HEK293 (cell line): ENCODE measurements at regions not wholly inside any gene's neighbourhood (a gene's known extent, or its start where the extent isn't known, plus 50 kb on each side); places are given as distances from the start of the nearest gene placed in this dataset.

Source experiments
- CTCF ChIA-PET: fragments of 350-600 bp; formaldehyde crosslinking; extraction: SDS; loops from one replicate; lab custom pipeline; 2021; ENCODE audit warnings: antibody characterized with exemption; lab: Yijun Ruan, JAX
- POLR2A ChIA-PET: fragments of 300-600 bp; formaldehyde crosslinking; extraction: SDS; loops from one replicate; lab custom pipeline; 2020; ENCODE audit warnings: antibody characterized with exemption, inconsistent platforms; lab: Yijun Ruan, JAX
- H3K27ac ChIP-seq: fragments of 200-500 bp; sonication (Bioruptor generic); 2 replicates; pipeline ENCODE4 v1.5.1; 2014; ENCODE audit warnings: low read depth, low read length, control low read depth, inconsistent platforms; ENCODE audit errors: extremely low read depth
- H3K36me3 ChIP-seq, 2 experiments: fragments of 200-500 bp in 1 of 2; sonication (Bioruptor generic) in 1 of 2; 1 replicate in 1 of 2; 2 replicates in 1 of 2; pipeline ENCODE4 v1.5.1; 2014 to 2017; ENCODE audit warnings: inconsistent platforms in 2 of 2, low read length in 2 of 2; ENCODE audit not compliant: control insufficient read depth in 2 of 2, insufficient read depth in 1 of 2
- H3K4me1 ChIP-seq: fragments of 200-500 bp; sonication (Bioruptor generic); 2 replicates; pipeline ENCODE4 v1.5.1; 2014; ENCODE audit warnings: mild to moderate bottlenecking, low read length, inconsistent platforms; ENCODE audit not compliant: control insufficient read depth, insufficient read depth
- H3K4me3 ChIP-seq: 2 replicates; pipeline ENCODE4 v1.5.1; 2011; ENCODE audit warnings: low read depth, mild to moderate bottlenecking, control low read depth, low read length, moderate library complexity
- H3K9me3 ChIP-seq: fragments of 200-500 bp; sonication (Bioruptor generic); 2 replicates; pipeline ENCODE4 v1.5.1; 2014; ENCODE audit warnings: low read depth, low read length, inconsistent platforms; ENCODE audit not compliant: control insufficient read depth, insufficient read depth
- ATF2 ChIP-seq: fragments of 450-650 bp; formaldehyde crosslinking; IDR thresholded peaks from 2 replicates; pipeline ENCODE4 v1.5.1; 2016; ENCODE audit warnings: missing biosample characterization, missing genetic modification characterization, low read depth
- OSR2 ChIP-seq: fragments of 450-650 bp; formaldehyde crosslinking; IDR thresholded peaks from 2 replicates; pipeline ENCODE4 v1.5.1; 2016; ENCODE audit warnings: missing biosample characterization, missing genetic modification characterization
- SCRT2 ChIP-seq: fragments of 450-650 bp; formaldehyde crosslinking; IDR thresholded peaks from 2 replicates; pipeline ENCODE4 v1.5.1; 2016; ENCODE audit warnings: missing biosample characterization, missing genetic modification characterization
- TRIM28 ChIP-seq: IDR thresholded peaks from 2 replicates; pipeline ENCODE4 v1.6.1; 2011; ENCODE audit warnings: low read length, control low read depth, borderline replicate concordance
- WT1 ChIP-seq: fragments of 450-650 bp; formaldehyde crosslinking; IDR thresholded peaks from 2 replicates; pipeline ENCODE4 v1.5.1; 2016; ENCODE audit warnings: missing biosample characterization, missing genetic modification characterization
- ZBTB49 ChIP-seq: fragments of 450-650 bp; formaldehyde crosslinking; IDR thresholded peaks from 2 replicates; pipeline ENCODE4 v1.5.1; 2016; ENCODE audit warnings: missing biosample characterization, missing genetic modification characterization, low read depth
- ZFP37 ChIP-seq: fragments of 450-650 bp; formaldehyde crosslinking; IDR thresholded peaks from 2 replicates; pipeline ENCODE4 v1.5.1; 2016; ENCODE audit warnings: missing biosample characterization, missing genetic modification characterization
- ZIC2 ChIP-seq: fragments of 450-650 bp; formaldehyde crosslinking; IDR thresholded peaks from 2 replicates; pipeline ENCODE4 v1.5.1; 2016; ENCODE audit warnings: missing biosample characterization, missing genetic modification characterization
- ZNF133 ChIP-seq: fragments of 450-650 bp; formaldehyde crosslinking; IDR thresholded peaks from 2 replicates; pipeline ENCODE4 v1.5.1; 2016; ENCODE audit warnings: missing biosample characterization, missing genetic modification characterization
- ZNF174 ChIP-seq: fragments of 450-650 bp; formaldehyde crosslinking; IDR thresholded peaks from 2 replicates; pipeline ENCODE4 v1.5.0; 2017; ENCODE audit warnings: missing biosample characterization, mild to moderate bottlenecking, missing genetic modification characterization
- ZNF221 ChIP-seq: fragments of 450-650 bp; formaldehyde crosslinking; IDR thresholded peaks from 2 replicates; pipeline ENCODE4 v1.5.1; 2017; ENCODE audit warnings: missing biosample characterization, missing genetic modification characterization, borderline replicate concordance
- ZNF23 ChIP-seq: fragments of 450-650 bp; formaldehyde crosslinking; IDR thresholded peaks from 2 replicates; pipeline ENCODE4 v1.5.1; 2016; ENCODE audit warnings: missing biosample characterization, missing genetic modification characterization, borderline replicate concordance
- ZNF280D ChIP-seq: fragments of 450-650 bp; formaldehyde crosslinking; IDR thresholded peaks from 2 replicates; pipeline ENCODE4 v1.5.1; 2016; ENCODE audit warnings: missing biosample characterization, missing genetic modification characterization
- ZNF324 ChIP-seq: fragments of 450-650 bp; formaldehyde crosslinking; IDR thresholded peaks from 2 replicates; pipeline ENCODE4 v1.5.1; 2016; ENCODE audit warnings: missing biosample characterization, missing genetic modification characterization
- ZNF404 ChIP-seq: fragments of 450-650 bp; formaldehyde crosslinking; IDR thresholded peaks from 2 replicates; pipeline ENCODE4 v1.5.1; 2017; ENCODE audit warnings: missing biosample characterization, missing genetic modification characterization
- ZNF501 ChIP-seq: fragments of 450-650 bp; formaldehyde crosslinking; IDR thresholded peaks from 2 replicates; pipeline ENCODE4 v1.5.1; 2016; ENCODE audit warnings: missing biosample characterization, missing genetic modification characterization
- ZNF580 ChIP-seq: fragments of 450-650 bp; formaldehyde crosslinking; IDR thresholded peaks from 2 replicates; pipeline ENCODE4 v1.5.1; 2016; ENCODE audit warnings: missing biosample characterization, missing genetic modification characterization
- ZNF768 ChIP-seq: fragments of 450-650 bp; formaldehyde crosslinking; IDR thresholded peaks from 2 replicates; pipeline ENCODE4 v1.5.1; 2018; ENCODE audit warnings: missing biosample characterization, mild to moderate bottlenecking, missing genetic modification characterization
- ZNF792 ChIP-seq: fragments of 450-650 bp; formaldehyde crosslinking; IDR thresholded peaks from 2 replicates; pipeline ENCODE4 v1.5.1; 2016; ENCODE audit warnings: missing biosample characterization, missing genetic modification characterization

GRCh38 chr1:30415171-30415940 is 308.0 kb downstream of the MATN1 start:
- CTCF ChIA-PET = interaction anchor here (1.2 kb wide), 1 partner anchor 35 kb away, joined by 5 read pairs; no protein-coding TSS in a partner anchor

GRCh38 chr1:30414851-30415165 is 308.6 kb downstream of the MATN1 start:
- no peak overlapping the region for H3K4me3 ChIP-seq
- no peak overlapping the region for H3K27ac ChIP-seq
- no peaks in the 10 kb centered on the region for H3K36me3 ChIP-seq
- ChIA-PET CTCF (interaction anchor here (1.2 kb wide), 1 partner anchor 34 kb away, joined by 5 read pairs; no protein-coding TSS in a partner anchor), POLR2A (no interaction called here)
- no peaks in the 10 kb centered on the region for H3K4me1 ChIP-seq
- H3K9me3 ChIP-seq = no peaks in the 10 kb centered on the region
- TF ChIP-seq ZNF280D (tag by site-specific recombination) (no peak), ZNF768 (tag by site-specific recombination) (no peak), TRIM28 (no peak), ZNF501 (tag by site-specific recombination) (no peak), ZNF792 (tag by site-specific recombination) (no peak), ZNF324 (no peak), ZNF221 (tag by site-specific recombination) (no peak), ZNF23 (tag by site-specific recombination) (no peak), WT1 (tag by site-specific recombination) (no peak), ZNF404 (tag by site-specific recombination) (no peak), ZNF580 (tag by site-specific recombination) (no peak), ZNF174 (tag by site-specific recombination) (no peak)

More at GRCh38 chr1:30415171-30415940, 308.0 kb downstream of the MATN1 start:
- H3K36me3 ChIP-seq = no peaks in the 10 kb centered on the region
- TF ChIP-seq SCRT2 (no peak), ZNF133 (tag by site-specific recombination) (no peak), ZBTB49 (tag by site-specific recombination) (no peak), OSR2 (tag by site-specific recombination) (no peak), ZNF280D (tag by site-specific recombination) (no peak), ATF2 (tag by site-specific recombination) (peak; percentile 50; the same call in 1 of the 2 replicates), ZIC2 (tag by site-specific recombination) (peak; percentile 97), ZFP37 (no peak)
- TF ChIP-seq, all 188 proteins: peak for 2
- no peaks in the 10 kb centered on the region for H3K4me1 ChIP-seq
- no peak overlapping the region for H3K4me3 ChIP-seq
- POLR2A ChIA-PET = no interaction called here
- H3K9me3 ChIP-seq = no peaks in the 10 kb centered on the region
- H3K27ac ChIP-seq = no peak overlapping the region
